ENCODE measurements at regions not wholly inside any gene's neighbourhood (a gene's known extent, or its start where the extent isn't known, plus 50 kb on each side); places are given as distances from the start of the nearest gene placed in this dataset.

- no peak for TF ChIP-seq POLR2A (IDR thresholded peaks at IDR 0.05)
- TF ChIP-seq, protein P1, sequence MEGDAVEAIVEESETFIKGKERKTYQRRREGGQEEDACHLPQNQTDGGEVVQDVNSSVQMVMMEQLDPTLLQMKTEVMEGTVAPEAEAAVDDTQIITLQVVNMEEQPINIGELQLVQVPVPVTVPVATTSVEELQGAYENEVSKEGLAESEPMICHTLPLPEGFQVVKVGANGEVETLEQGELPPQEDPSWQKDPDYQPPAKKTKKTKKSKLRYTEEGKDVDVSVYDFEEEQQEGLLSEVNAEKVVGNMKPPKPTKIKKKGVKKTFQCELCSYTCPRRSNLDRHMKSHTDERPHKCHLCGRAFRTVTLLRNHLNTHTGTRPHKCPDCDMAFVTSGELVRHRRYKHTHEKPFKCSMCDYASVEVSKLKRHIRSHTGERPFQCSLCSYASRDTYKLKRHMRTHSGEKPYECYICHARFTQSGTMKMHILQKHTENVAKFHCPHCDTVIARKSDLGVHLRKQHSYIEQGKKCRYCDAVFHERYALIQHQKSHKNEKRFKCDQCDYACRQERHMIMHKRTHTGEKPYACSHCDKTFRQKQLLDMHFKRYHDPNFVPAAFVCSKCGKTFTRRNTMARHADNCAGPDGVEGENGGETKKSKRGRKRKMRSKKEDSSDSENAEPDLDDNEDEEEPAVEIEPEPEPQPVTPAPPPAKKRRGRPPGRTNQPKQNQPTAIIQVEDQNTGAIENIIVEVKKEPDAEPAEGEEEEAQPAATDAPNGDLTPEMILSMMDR (IDR thresholded peaks at IDR 0.05): no peak
These were observed 339.1 kb upstream of the RSPO3 start for GRCh38 chr6:126779331-126779730.
